ENCODE measurements at regions not wholly inside any gene's neighbourhood (a gene's known extent, or its start where the extent isn't known, plus 50 kb on each side); places are given as distances from the start of the nearest gene placed in this dataset.

GRCh38 chr9:135188681-135189151 is 101.2 kb downstream of the OLFM1 start:
- TF ChIP-seq GATA2 (IDR thresholded peaks at IDR 0.05; ENCODE audit: low read depth, low read length): no peak
- no peak for TF ChIP-seq GATA3 (IDR thresholded peaks at IDR 0.05; ENCODE audit: low read depth, low read length)
